ENCODE measurements at regions not wholly inside any gene's neighbourhood (a gene's known extent, or its start where the extent isn't known, plus 50 kb on each side); places are given as distances from the start of the nearest gene placed in this dataset.
"Not testable (repeated sequence)": the region's sequence is repeated elsewhere in the genome, so short reads cannot be mapped to it uniquely, and the experiment has no call there.

- peaks cover 2% of the 10 kb centered on the region for H3K4me1 ChIP-seq (ENCODE audit: control insufficient read depth, insufficient read depth, low read length)
- no peaks in the 10 kb centered on the region for H3K36me3 ChIP-seq (ENCODE audit: control insufficient read depth, insufficient read depth, low read length, severe bottlenecking)
- no peaks in the 10 kb centered on the region for H3K27me3 ChIP-seq (replicated peaks; ENCODE audit: control insufficient read depth, insufficient read depth, low read length)
- no peak overlapping the region for H3K9ac ChIP-seq (ENCODE audit: low read length)
- no peaks in the 10 kb centered on the region for H3K9me3 ChIP-seq (ENCODE audit: control insufficient read depth, low read length)
- DNase-seq (ENCODE audit: low read depth): peak; percentile 20
- no peak overlapping the region for H3K4me3 ChIP-seq (ENCODE audit: low read length)
Measured at GRCh38 chr9:115781070-115781736, 372.4 kb upstream of the PAPPA start.

- no peak overlapping the region for H3K9ac ChIP-seq (ENCODE audit: low read length)
- no peaks in the 10 kb centered on the region for H3K27me3 ChIP-seq (replicated peaks; ENCODE audit: control insufficient read depth, insufficient read depth, low read length)
- no peaks in the 10 kb centered on the region for H3K36me3 ChIP-seq (ENCODE audit: control insufficient read depth, insufficient read depth, low read length, severe bottlenecking)
- H3K4me1 ChIP-seq (ENCODE audit: control insufficient read depth, insufficient read depth, low read length): peaks cover 8% of the 10 kb centered on the region
- DNase-seq (ENCODE audit: low read depth): peak; percentile 33
- no peaks in the 10 kb centered on the region for H3K9me3 ChIP-seq (ENCODE audit: control insufficient read depth, low read length)
- no peak overlapping the region for H3K4me3 ChIP-seq (ENCODE audit: low read length)
Measured at GRCh38 chr9:115786321-115786720, 367.3 kb upstream of the PAPPA start.

- DNase-seq (ENCODE audit: low read depth): no peak
- Histone ChIP-seq H3K9me3 (ENCODE audit: control insufficient read depth, low read length) (no peaks in the 10 kb centered on the region), H3K4me3 (ENCODE audit: low read length) (no peak overlapping the region), H3K36me3 (ENCODE audit: control insufficient read depth, insufficient read depth, low read length, severe bottlenecking) (no peaks in the 10 kb centered on the region), H3K27me3 (replicated peaks; ENCODE audit: control insufficient read depth, insufficient read depth, low read length) (no peaks in the 10 kb centered on the region), H3K4me1 (ENCODE audit: control insufficient read depth, insufficient read depth, low read length) (peaks cover 8% of the 10 kb centered on the region), H3K9ac (ENCODE audit: low read length) (no peak overlapping the region)
Measured at GRCh38 chr9:115790520-115790919, 363.1 kb upstream of the PAPPA start.

GRCh38 chr9:115794921-115795475, 358.6 kb upstream of the PAPPA start:
- no peaks in the 10 kb centered on the region for H3K4me1 ChIP-seq (ENCODE audit: control insufficient read depth, insufficient read depth, low read length)
- H3K9me3 ChIP-seq (ENCODE audit: control insufficient read depth, low read length): no peaks in the 10 kb centered on the region
- H3K27me3 ChIP-seq (replicated peaks; ENCODE audit: control insufficient read depth, insufficient read depth, low read length): no peaks in the 10 kb centered on the region
- no peak overlapping the region for H3K9ac ChIP-seq (ENCODE audit: low read length)
- DNase-seq (ENCODE audit: low read depth): no peak
- no peaks in the 10 kb centered on the region for H3K36me3 ChIP-seq (ENCODE audit: control insufficient read depth, insufficient read depth, low read length, severe bottlenecking)
- no peak overlapping the region for H3K4me3 ChIP-seq (ENCODE audit: low read length)

- Histone ChIP-seq H3K9ac (ENCODE audit: low read length) (no peak overlapping the region), H3K4me1 (ENCODE audit: control insufficient read depth, insufficient read depth, low read length) (no peaks in the 10 kb centered on the region), H3K4me3 (ENCODE audit: low read length) (no peak overlapping the region), H3K9me3 (ENCODE audit: control insufficient read depth, low read length) (no peaks in the 10 kb centered on the region), H3K27me3 (replicated peaks; ENCODE audit: control insufficient read depth, insufficient read depth, low read length) (no peaks in the 10 kb centered on the region), H3K36me3 (ENCODE audit: control insufficient read depth, insufficient read depth, low read length, severe bottlenecking) (no peaks in the 10 kb centered on the region)
- DNase-seq (ENCODE audit: low read depth): no peak
Measured at GRCh38 chr9:115799734-115800133, 353.9 kb upstream of the PAPPA start.

GRCh38 chr9:115804206-115804605, 349.4 kb upstream of the PAPPA start:
- Histone ChIP-seq H3K27me3 (replicated peaks; ENCODE audit: control insufficient read depth, insufficient read depth, low read length) (no peaks in the 10 kb centered on the region), H3K9me3 (ENCODE audit: control insufficient read depth, low read length) (no peaks in the 10 kb centered on the region), H3K9ac (ENCODE audit: low read length) (no peak overlapping the region), H3K36me3 (ENCODE audit: control insufficient read depth, insufficient read depth, low read length, severe bottlenecking) (no peaks in the 10 kb centered on the region), H3K4me3 (ENCODE audit: low read length) (no peak overlapping the region), H3K4me1 (ENCODE audit: control insufficient read depth, insufficient read depth, low read length) (no peaks in the 10 kb centered on the region)
- DNase-seq (ENCODE audit: low read depth): no peak

GRCh38 chr9:115808108-115808507, 345.5 kb upstream of the PAPPA start:
- Histone ChIP-seq H3K27me3 (replicated peaks; ENCODE audit: control insufficient read depth, insufficient read depth, low read length) (no peaks in the 10 kb centered on the region), H3K36me3 (ENCODE audit: control insufficient read depth, insufficient read depth, low read length, severe bottlenecking) (no peaks in the 10 kb centered on the region), H3K4me1 (ENCODE audit: control insufficient read depth, insufficient read depth, low read length) (no peaks in the 10 kb centered on the region), H3K9me3 (ENCODE audit: control insufficient read depth, low read length) (no peaks in the 10 kb centered on the region), H3K9ac (ENCODE audit: low read length) (no peak overlapping the region), H3K4me3 (ENCODE audit: low read length) (no peak overlapping the region)
- DNase-seq (ENCODE audit: low read depth): peak; percentile 7

- H3K9ac ChIP-seq (ENCODE audit: low read length): no peak overlapping the region
- no peak overlapping the region for H3K4me3 ChIP-seq (ENCODE audit: low read length)
- H3K27me3 ChIP-seq (replicated peaks; ENCODE audit: control insufficient read depth, insufficient read depth, low read length): no peaks in the 10 kb centered on the region
- no peaks in the 10 kb centered on the region for H3K36me3 ChIP-seq (ENCODE audit: control insufficient read depth, insufficient read depth, low read length, severe bottlenecking)
- H3K4me1 ChIP-seq (ENCODE audit: control insufficient read depth, insufficient read depth, low read length): no peaks in the 10 kb centered on the region
- no peak for DNase-seq (ENCODE audit: low read depth)
- H3K9me3 ChIP-seq (ENCODE audit: control insufficient read depth, low read length): no peaks in the 10 kb centered on the region
Measured at GRCh38 chr9:115808695-115809094, 344.9 kb upstream of the PAPPA start.

GRCh38 chr9:115810166-115810565, 343.4 kb upstream of the PAPPA start:
- Histone ChIP-seq H3K4me3 (ENCODE audit: low read length) (no peak overlapping the region), H3K9me3 (ENCODE audit: control insufficient read depth, low read length) (no peaks in the 10 kb centered on the region), H3K4me1 (ENCODE audit: control insufficient read depth, insufficient read depth, low read length) (no peaks in the 10 kb centered on the region), H3K27me3 (replicated peaks; ENCODE audit: control insufficient read depth, insufficient read depth, low read length) (no peaks in the 10 kb centered on the region), H3K9ac (ENCODE audit: low read length) (no peak overlapping the region), H3K36me3 (ENCODE audit: control insufficient read depth, insufficient read depth, low read length, severe bottlenecking) (no peaks in the 10 kb centered on the region)
- no peak for DNase-seq (ENCODE audit: low read depth)

- H3K4me3 ChIP-seq (ENCODE audit: low read length): no peak overlapping the region
- H3K36me3 ChIP-seq (ENCODE audit: control insufficient read depth, insufficient read depth, low read length, severe bottlenecking): no peaks in the 10 kb centered on the region
- H3K9me3 ChIP-seq (ENCODE audit: control insufficient read depth, low read length): no peaks in the 10 kb centered on the region
Measured at GRCh38 chr9:115814081-115814480, 339.5 kb upstream of the PAPPA start.

GRCh38 chr9:115815786-115816185, 337.8 kb upstream of the PAPPA start:
- Histone ChIP-seq H3K27me3 (replicated peaks; ENCODE audit: control insufficient read depth, insufficient read depth, low read length) (no peaks in the 10 kb centered on the region), H3K9me3 (ENCODE audit: control insufficient read depth, low read length) (no peaks in the 10 kb centered on the region), H3K36me3 (ENCODE audit: control insufficient read depth, insufficient read depth, low read length, severe bottlenecking) (no peaks in the 10 kb centered on the region), H3K4me3 (ENCODE audit: low read length) (no peak overlapping the region), H3K4me1 (ENCODE audit: control insufficient read depth, insufficient read depth, low read length) (no peaks in the 10 kb centered on the region), H3K9ac (ENCODE audit: low read length) (no peak overlapping the region)
- no peak for DNase-seq (ENCODE audit: low read depth)

More at GRCh38 chr9:115814081-115814480, 339.5 kb upstream of the PAPPA start:
- DNase-seq (ENCODE audit: low read depth): no peak
- Histone ChIP-seq H3K9ac (ENCODE audit: low read length) (no peak overlapping the region), H3K4me1 (ENCODE audit: control insufficient read depth, insufficient read depth, low read length) (no peaks in the 10 kb centered on the region), H3K27me3 (replicated peaks; ENCODE audit: control insufficient read depth, insufficient read depth, low read length) (no peaks in the 10 kb centered on the region)

- not testable (repeated sequence) for H3K9ac ChIP-seq (ENCODE audit: low read length); H3K4me3 ChIP-seq (ENCODE audit: low read length); DNase-seq (ENCODE audit: low read depth); H3K27me3 ChIP-seq (replicated peaks; ENCODE audit: control insufficient read depth, insufficient read depth, low read length); H3K9me3 ChIP-seq (ENCODE audit: control insufficient read depth, low read length); H3K4me1 ChIP-seq (ENCODE audit: control insufficient read depth, insufficient read depth, low read length); H3K36me3 ChIP-seq (ENCODE audit: control insufficient read depth, insufficient read depth, low read length, severe bottlenecking)
Measured at GRCh38 chr9:115818651-115819050, 334.9 kb upstream of the PAPPA start.
